Activated CD4-positive, alpha-beta T cell treated with anti-CD3 and anti-CD28 coated beads, Interleukin-2, amount 10 ng/mL, durations not matched to agents 7 days and 5 days (primary cell): ENCODE measurements at regions not wholly inside any gene's neighbourhood (a gene's known extent, or its start where the extent isn't known, plus 50 kb on each side); places are given as distances from the start of the nearest gene placed in this dataset.
"Not testable (repeated sequence)": the region's sequence is repeated elsewhere in the genome, so short reads cannot be mapped to it uniquely, and the experiment has no call there.

Experiments
- CTCF ChIA-PET: fragments of 350-600 bp; sonication (Branson Sonifier 250); formaldehyde crosslinking; loops from one replicate; lab custom pipeline; 2021; ENCODE audit warnings: antibody characterized with exemption; lab: Charles Lee
- POLR2A ChIA-PET: fragments of 350-600 bp; sonication (Branson Sonifier 250); formaldehyde crosslinking; loops from one replicate; lab custom pipeline; 2021; ENCODE audit warnings: antibody characterized with exemption; lab: Charles Lee
- DNase-seq: peaks from one replicate; pipeline ENCODE4 v3.0.0-alpha.2; 2020
- H3K27ac Mint-ChIP-seq: one replicate; pipeline ENCODE4 v1.8.0; 2021; ENCODE audit warnings: mild to moderate bottlenecking, moderate library complexity, mixed read lengths
- H3K27me3 Mint-ChIP-seq: one replicate; pipeline ENCODE4 v1.8.0; 2021; ENCODE audit warnings: mixed read lengths
- H3K36me3 Mint-ChIP-seq: one replicate; pipeline ENCODE4 v1.8.0; 2021; ENCODE audit warnings: low read depth, mixed read lengths
- H3K4me1 Mint-ChIP-seq: one replicate; pipeline ENCODE4 v1.8.0; 2021; ENCODE audit warnings: mixed read lengths
- H3K4me3 Mint-ChIP-seq: one replicate; pipeline ENCODE4 v1.8.0; 2021; ENCODE audit warnings: mild to moderate bottlenecking, moderate library complexity, mixed read lengths
- H3K9me3 Mint-ChIP-seq: one replicate; pipeline ENCODE4 v1.8.0; 2021; ENCODE audit warnings: mixed read lengths

DNA sequence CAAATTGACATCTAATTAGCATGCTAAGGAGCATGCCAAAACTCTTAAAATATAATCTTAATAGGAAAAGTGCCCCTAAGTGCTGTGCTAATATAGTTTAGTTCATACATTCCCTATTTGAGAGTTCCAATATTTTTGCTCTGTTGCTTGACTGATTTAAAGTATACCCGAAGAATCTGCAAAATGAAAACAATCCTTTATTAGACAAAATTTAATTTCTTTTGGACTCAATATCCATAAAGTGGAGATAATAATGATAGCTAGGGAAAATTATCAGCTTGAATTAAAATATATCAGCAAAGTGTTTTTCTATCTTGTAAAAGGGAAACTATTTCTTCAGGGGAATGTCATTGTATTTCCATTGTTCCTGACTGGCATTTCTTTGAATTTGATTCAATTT, 196.0 kb upstream of the NPY2R start:
- ChIA-PET POLR2A (no interaction called here), CTCF (interaction anchor here (1.6 kb wide), 1 partner anchor 14 kb away, joined by 3 read pairs; no protein-coding TSS in a partner anchor)
- no peaks in the 10 kb centered on the region for H3K27me3 Mint-ChIP-seq
- H3K4me3 Mint-ChIP-seq, result no peak overlapping the region
- no peaks in the 10 kb centered on the region for H3K36me3 Mint-ChIP-seq
- no peak overlapping the region for H3K27ac Mint-ChIP-seq
- H3K4me1 Mint-ChIP-seq, result no peaks in the 10 kb centered on the region
- DNase-seq, result no peak
- H3K9me3 Mint-ChIP-seq, result no peaks in the 10 kb centered on the region

DNA sequence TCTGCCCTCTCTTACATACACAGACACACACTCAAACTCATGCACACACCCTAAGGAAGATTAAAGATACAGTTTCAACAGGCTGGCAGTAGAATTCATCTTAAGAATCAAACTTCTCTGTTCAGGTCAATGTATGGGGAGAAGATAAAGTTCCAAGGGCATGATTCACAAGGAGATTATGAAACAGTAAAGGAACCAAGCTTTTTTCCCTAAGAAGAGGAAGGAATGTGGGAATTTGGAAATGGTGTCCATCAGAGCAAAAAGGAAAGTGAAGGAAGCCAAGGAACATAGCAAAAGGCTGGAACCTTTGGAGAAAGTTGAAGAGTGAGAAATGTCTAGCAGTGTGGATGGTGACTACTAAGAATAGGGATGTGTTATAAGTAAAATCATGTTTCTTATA, 191.0 kb upstream of the NPY2R start:
- Mint-ChIP-seq H3K27me3 (no peaks in the 10 kb centered on the region), H3K4me1 (no peaks in the 10 kb centered on the region), H3K36me3 (no peaks in the 10 kb centered on the region), H3K4me3 (no peak overlapping the region), H3K9me3 (no peaks in the 10 kb centered on the region), H3K27ac (no peak overlapping the region)
- DNase-seq, result no peak
- CTCF ChIA-PET, result no interaction called here
- POLR2A ChIA-PET, result no interaction called here

DNA sequence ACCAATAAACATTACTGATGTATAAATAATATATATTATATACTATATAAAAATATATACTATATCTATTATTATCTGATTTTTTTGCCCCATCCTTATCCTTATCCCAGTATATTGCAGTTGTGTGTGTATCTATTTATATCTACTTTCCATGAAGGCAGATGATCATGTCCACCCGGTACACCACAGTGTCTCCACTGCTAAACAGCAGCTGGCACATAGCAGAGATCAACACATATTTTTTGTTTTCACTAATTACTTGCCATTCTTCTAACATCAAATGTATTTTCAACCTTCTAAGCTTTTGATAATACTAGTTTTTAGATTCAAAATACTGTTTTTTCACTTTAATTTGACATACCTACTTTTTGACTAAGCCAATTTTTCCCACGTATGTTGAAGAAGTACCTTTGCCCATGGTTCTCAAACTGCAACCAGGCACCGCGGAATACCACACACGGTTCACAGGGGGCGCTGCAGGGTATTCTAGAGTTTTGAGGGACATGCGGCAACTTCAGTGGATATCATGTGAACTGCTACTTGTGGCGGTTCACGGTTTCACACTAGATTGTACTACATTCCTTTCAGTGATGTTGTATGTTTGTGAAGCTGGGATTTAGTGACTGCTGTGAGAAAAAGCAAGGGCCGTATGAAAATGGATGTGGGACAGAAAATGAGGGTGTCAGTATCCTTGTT, 182.5 kb upstream of the NPY2R start:
- no peak overlapping the region for H3K4me3 Mint-ChIP-seq
- ChIA-PET CTCF (interaction anchor here (1.4 kb wide), 1 partner anchor 13 kb away, joined by 3 read pairs; no protein-coding TSS in a partner anchor), POLR2A (no interaction called here)
- no peaks in the 10 kb centered on the region for H3K27me3 Mint-ChIP-seq
- H3K27ac Mint-ChIP-seq, result no peak overlapping the region
- no peaks in the 10 kb centered on the region for H3K36me3 Mint-ChIP-seq
- no peaks in the 10 kb centered on the region for H3K4me1 Mint-ChIP-seq
- H3K9me3 Mint-ChIP-seq, result no peaks in the 10 kb centered on the region
- DNase-seq, result peak; percentile 25

DNA sequence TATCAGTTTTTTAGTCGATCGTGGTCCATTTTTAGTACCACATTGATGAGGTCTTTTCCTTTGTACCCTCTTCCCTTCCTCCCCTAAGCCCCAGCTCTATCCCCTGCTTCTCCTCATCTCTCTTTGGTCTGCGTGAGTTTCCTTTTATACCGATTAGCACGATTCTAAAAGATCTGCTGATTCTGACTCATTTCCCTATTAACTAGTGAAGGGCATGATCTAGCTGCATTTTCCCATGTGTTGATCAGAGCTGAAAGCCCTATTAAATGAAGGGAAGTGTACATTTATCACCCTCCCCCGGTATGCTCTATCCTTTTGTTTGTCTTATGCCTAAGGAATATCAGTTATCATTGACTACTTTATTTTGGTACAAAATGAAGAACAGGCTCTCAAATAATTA, 181.7 kb upstream of the NPY2R start:
- H3K36me3 Mint-ChIP-seq, result no peaks in the 10 kb centered on the region
- H3K27me3 Mint-ChIP-seq, result no peaks in the 10 kb centered on the region
- no peaks in the 10 kb centered on the region for H3K4me1 Mint-ChIP-seq
- CTCF ChIA-PET, result interaction anchor here (1.4 kb wide), 1 partner anchor 14 kb away, joined by 3 read pairs; no protein-coding TSS in a partner anchor
- POLR2A ChIA-PET, result no interaction called here
- no peak for DNase-seq
- no peak overlapping the region for H3K27ac Mint-ChIP-seq
- H3K9me3 Mint-ChIP-seq, result no peaks in the 10 kb centered on the region
- H3K4me3 Mint-ChIP-seq, result no peak overlapping the region

DNA sequence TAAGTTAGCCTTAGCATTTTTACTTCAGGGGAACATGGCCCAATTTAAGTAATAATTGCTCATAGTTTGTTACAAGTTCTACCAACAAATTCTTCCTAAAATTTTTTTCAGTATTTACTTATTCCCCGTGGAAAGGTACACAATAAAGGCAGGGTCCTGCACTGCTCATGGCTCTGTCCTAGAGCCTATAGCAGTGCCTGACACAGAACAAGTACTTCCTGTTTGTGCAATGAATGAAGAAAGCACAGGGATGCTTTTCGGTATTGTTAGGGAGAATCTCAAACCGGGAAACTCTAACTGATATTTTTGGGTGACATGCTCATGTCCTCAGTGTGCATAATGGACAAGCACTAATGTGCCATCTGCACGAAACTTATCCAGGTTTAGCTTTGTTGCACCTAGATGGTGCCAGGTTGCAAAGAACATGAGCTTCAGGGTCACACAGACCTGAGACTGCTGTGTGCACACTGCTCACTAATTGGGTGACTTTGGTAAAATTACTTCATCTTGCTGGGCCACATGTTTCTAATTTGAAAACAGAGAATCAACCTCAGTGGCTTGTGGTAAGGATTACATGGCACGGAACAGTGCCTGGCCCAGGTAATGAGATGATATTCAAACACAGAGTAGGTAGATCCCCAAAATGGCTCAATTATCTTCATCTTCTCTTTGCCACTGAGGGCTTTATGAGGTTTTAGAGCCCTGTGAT, 175.8 kb upstream of the NPY2R start:
- Mint-ChIP-seq H3K27ac (no peak overlapping the region), H3K4me3 (no peak overlapping the region), H3K4me1 (no peaks in the 10 kb centered on the region), H3K27me3 (no peaks in the 10 kb centered on the region), H3K36me3 (no peaks in the 10 kb centered on the region), H3K9me3 (no peaks in the 10 kb centered on the region)
- CTCF ChIA-PET, result no interaction called here
- POLR2A ChIA-PET, result no interaction called here
- DNase-seq, result no peak

DNA sequence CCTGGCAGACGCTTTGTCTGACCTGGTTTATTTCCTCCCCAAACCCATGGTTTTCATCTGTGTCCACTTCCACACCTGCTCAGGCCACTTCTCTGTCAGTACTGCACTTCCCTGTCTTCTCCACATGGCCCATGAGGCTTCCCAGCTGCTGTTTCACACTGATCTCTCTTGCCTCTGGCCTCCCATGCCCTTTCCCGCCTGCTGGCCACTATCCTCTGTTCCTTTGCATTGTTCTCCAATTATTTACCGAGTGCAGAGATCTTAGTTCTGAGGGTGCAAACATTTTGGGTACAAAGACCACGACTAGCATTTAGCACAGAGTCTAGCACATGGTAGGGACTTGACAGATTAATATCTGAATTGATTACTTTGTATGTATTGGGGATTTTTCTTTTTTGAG, 174.8 kb upstream of the NPY2R start:
- Mint-ChIP-seq H3K27ac (no peak overlapping the region), H3K36me3 (no peaks in the 10 kb centered on the region)

DNA sequence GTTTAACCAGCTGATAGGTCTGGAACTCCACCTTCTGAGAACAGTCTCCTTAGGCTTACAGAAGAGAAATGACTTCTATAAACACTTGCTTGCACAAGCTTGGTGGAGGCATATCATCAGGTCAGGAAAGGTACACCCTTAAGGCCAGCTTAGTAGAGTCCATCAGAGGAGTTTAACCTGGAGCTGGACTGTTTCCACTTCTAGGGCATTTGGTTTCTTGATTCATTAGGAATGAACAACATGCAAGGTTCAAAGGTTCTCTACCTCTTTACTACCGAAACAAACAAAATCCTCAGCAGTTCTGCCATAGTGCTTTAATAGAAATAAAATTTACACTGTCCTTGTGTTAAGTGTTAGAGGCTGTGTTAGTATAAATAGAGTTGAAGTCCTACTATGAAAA, 171.4 kb upstream of the NPY2R start:
- Mint-ChIP-seq H3K27ac (no peak overlapping the region), H3K27me3 (no peaks in the 10 kb centered on the region), H3K4me1 (no peaks in the 10 kb centered on the region), H3K36me3 (no peaks in the 10 kb centered on the region), H3K9me3 (no peaks in the 10 kb centered on the region), H3K4me3 (no peak overlapping the region)
- POLR2A ChIA-PET, result no interaction called here
- CTCF ChIA-PET, result no interaction called here
- DNase-seq, result no peak

More for the DNA sequence above, 174.8 kb upstream of the NPY2R start:
- no peaks in the 10 kb centered on the region for H3K9me3 Mint-ChIP-seq
- no peaks in the 10 kb centered on the region for H3K27me3 Mint-ChIP-seq
- H3K4me3 Mint-ChIP-seq, result no peak overlapping the region
- DNase-seq, result no peak
- H3K4me1 Mint-ChIP-seq, result no peaks in the 10 kb centered on the region
- CTCF ChIA-PET, result interaction anchor here (1.3 kb wide), 1 partner anchor 9 kb away, joined by 3 read pairs; no protein-coding TSS in a partner anchor
- POLR2A ChIA-PET, result no interaction called here

DNA sequence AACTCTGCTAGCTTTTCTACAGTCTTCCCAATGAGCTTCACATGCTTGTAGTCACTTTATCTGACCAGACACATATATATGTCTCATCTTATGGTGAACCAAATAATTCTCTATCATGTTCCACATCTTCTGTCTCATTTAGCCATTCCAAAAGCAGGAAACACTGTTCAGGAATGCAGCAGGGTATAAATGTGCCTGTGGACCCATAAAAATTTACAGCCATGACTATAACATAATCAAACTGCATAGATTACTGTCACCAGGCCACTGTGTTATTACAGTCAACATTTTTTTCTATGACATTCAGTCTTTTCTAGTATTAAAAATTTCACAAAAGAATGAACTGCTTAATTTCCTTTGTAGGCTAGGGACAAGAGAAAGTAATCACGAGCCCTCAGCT, 170.0 kb upstream of the NPY2R start:
- Mint-ChIP-seq H3K36me3 (no peaks in the 10 kb centered on the region), H3K27me3 (no peaks in the 10 kb centered on the region), H3K27ac (no peak overlapping the region), H3K4me1 (no peaks in the 10 kb centered on the region), H3K9me3 (no peaks in the 10 kb centered on the region), H3K4me3 (no peak overlapping the region)
- no peak for DNase-seq
- ChIA-PET CTCF (no interaction called here), POLR2A (no interaction called here)

DNA sequence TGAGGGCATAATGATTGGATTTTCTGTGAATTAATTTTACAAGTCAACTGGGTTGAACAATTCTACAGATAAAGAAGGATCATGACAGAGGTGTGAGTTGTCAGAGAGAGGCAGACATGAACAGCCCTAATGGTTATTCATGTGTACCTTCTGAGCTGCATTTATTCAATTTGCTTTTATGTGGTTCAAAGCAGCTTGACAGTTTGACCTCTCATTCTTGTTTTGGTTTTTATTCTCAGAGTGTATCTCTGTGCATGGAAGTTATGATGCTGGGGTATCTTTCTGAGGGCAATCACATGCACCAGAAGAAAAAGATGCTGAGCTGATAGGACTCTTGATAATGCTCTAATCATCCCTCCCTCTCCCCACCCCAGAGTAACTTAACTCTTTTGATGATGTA, 169.3 kb upstream of the NPY2R start:
- no peak overlapping the region for H3K4me3 Mint-ChIP-seq
- H3K4me1 Mint-ChIP-seq, result no peaks in the 10 kb centered on the region
- no peaks in the 10 kb centered on the region for H3K36me3 Mint-ChIP-seq
- no peaks in the 10 kb centered on the region for H3K9me3 Mint-ChIP-seq
- POLR2A ChIA-PET, result no interaction called here
- no peak for DNase-seq
- no peak overlapping the region for H3K27ac Mint-ChIP-seq
- CTCF ChIA-PET, result no interaction called here
- H3K27me3 Mint-ChIP-seq, result no peaks in the 10 kb centered on the region

DNA sequence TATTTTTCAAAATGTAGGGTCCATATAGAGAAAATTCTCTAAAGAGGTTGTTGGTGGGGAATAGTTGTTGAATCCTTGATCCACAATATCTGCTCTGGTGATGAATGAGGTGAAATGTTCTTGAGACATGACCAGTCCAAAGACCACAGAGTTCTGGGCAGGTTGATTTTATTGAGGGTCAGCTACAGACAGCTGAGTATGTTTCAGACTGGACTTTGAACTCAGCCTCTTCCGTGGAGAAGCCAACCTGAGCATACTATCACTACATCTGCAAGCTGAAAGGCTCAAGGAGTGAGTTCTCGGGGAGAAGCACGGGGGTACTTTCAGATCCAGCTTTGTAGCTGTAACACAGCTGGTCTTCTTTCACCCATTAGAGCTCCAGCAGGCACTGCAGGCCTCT, 168.4 kb upstream of the NPY2R start:
- Mint-ChIP-seq H3K27me3 (no peaks in the 10 kb centered on the region), H3K9me3 (no peaks in the 10 kb centered on the region), H3K4me3 (no peak overlapping the region), H3K4me1 (no peaks in the 10 kb centered on the region), H3K27ac (no peak overlapping the region), H3K36me3 (no peaks in the 10 kb centered on the region)
- POLR2A ChIA-PET, result no interaction called here
- no peak for DNase-seq
- CTCF ChIA-PET, result interaction anchor here (0.6 kb wide), 1 partner anchor 37 kb away, joined by 3 read pairs; no protein-coding TSS in a partner anchor

DNA sequence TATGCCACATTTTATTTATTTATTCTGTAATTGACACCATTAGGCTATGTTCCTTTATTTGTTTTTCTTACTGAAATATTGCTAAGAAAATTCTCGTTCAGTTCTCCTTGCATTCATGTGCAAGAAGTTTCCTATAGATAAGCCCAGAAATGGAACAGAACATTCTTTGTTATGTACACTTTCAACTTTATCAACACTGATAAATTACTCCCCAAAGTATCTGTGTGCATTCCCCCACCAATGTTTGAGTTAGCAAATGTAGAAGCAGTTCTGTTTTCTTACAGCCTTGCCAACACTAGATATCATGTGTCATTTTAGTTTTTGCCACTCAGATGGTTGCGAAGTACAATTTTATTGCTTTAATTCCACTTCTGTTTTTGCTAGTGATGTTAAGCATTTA, 166.4 kb upstream of the NPY2R start:
- Mint-ChIP-seq H3K27me3 (no peaks in the 10 kb centered on the region), H3K4me1 (no peaks in the 10 kb centered on the region), H3K4me3 (no peak overlapping the region), H3K27ac (no peak overlapping the region), H3K9me3 (no peaks in the 10 kb centered on the region), H3K36me3 (no peaks in the 10 kb centered on the region)
- no peak for DNase-seq
- ChIA-PET CTCF (no interaction called here), POLR2A (no interaction called here)

DNA sequence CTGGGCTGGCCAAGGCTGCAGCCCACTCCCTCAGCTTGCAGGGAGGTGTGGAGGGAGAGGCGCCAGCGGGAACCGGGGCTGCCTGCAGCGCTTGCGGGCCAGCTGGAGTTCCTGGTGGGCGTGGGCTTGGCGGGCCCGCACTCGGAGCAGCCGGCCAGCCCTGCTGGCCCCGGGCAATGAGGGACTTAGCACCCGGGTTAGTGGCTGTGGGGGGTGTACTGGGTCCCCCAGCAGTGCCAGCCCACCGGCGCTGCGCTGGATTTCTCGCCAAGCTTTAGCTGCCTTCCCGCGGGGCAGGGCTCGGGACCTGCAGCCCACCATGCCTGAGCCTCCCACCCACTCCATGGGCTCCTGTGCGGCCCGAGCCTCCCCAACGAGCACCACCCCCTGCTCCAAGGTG, 164.2 kb upstream of the NPY2R start:
- H3K36me3 Mint-ChIP-seq, H3K27me3 Mint-ChIP-seq, CTCF ChIA-PET, H3K4me3 Mint-ChIP-seq, H3K27ac Mint-ChIP-seq, H3K4me1 Mint-ChIP-seq, DNase-seq, POLR2A ChIA-PET, H3K9me3 Mint-ChIP-seq: not testable (repeated sequence)

DNA sequence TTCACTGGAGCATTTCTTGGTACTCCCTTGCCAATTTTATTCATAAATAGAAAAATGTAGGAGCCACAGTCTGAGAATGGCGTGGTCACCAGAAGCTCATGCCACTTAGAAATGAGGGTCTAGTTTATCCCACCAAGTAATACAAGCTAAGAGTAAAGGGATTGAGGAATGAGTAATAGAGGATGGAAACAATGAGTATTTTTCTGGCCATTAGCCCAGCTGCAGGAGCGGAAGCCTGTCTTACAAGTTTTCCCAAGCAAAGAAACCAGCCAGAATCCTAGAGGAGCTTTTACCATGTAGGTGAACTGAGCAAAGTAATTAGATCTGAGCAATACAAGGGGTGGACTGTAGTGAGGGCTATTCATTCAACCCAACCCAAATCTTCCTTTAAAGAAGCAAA, 160.7 kb upstream of the NPY2R start:
- DNase-seq, result no peak
- Mint-ChIP-seq H3K27me3 (no peaks in the 10 kb centered on the region), H3K4me3 (no peak overlapping the region), H3K9me3 (no peaks in the 10 kb centered on the region), H3K4me1 (no peaks in the 10 kb centered on the region), H3K27ac (no peak overlapping the region), H3K36me3 (no peaks in the 10 kb centered on the region)
- ChIA-PET CTCF (no interaction called here), POLR2A (no interaction called here)
